ENCODE measurements at regions not wholly inside any gene's neighbourhood (a gene's known extent, or its start where the extent isn't known, plus 50 kb on each side); places are given as distances from the start of the nearest gene placed in this dataset.
A peak's percentile ranks its signal among the peaks of the same experiment; 100 is the strongest.

- no peaks in the 10 kb centered on the region; a peak in 1 of 4 replicates for H3K27me3 ChIP-seq (replicated peaks in 1 of 2; ENCODE audit: control insufficient read depth in 2 of 2, insufficient read depth in 2 of 2, low read length in 1 of 2)
- no peak overlapping the region for H2AFZ ChIP-seq (ENCODE audit: control insufficient read depth, low read depth, low read length)
- no peak overlapping the region for H3K4me3 ChIP-seq
- TF ChIP-seq TARDBP (IDR thresholded peaks at IDR 0.05; ENCODE audit: borderline replicate concordance): no peak
- TF ChIP-seq WRNIP1 (IDR thresholded peaks at IDR 0.05; ENCODE audit: borderline replicate concordance, low read depth, low read length): no peak
- TF ChIP-seq STAT3 (IDR thresholded peaks at IDR 0.05; ENCODE audit: low read depth, low read length): no peak
- no peak for TF ChIP-seq ZNF274 (IDR thresholded peaks at IDR 0.05; ENCODE audit: insufficient read depth, insufficient read length)
- TF ChIP-seq E2F4 (IDR thresholded peaks at IDR 0.05; ENCODE audit: low read depth, low read length): no peak
- no peak for TF ChIP-seq SREBF2 (IDR thresholded peaks at IDR 0.05; ENCODE audit: low read length)
- TF ChIP-seq LARP7 (IDR thresholded peaks at IDR 0.05): no peak
- no peak for TF ChIP-seq ELK1 (IDR thresholded peaks at IDR 0.05; ENCODE audit: low read depth, low read length)
- no peak for TF ChIP-seq NBN (IDR thresholded peaks at IDR 0.05)
- TF ChIP-seq BRCA1 (IDR thresholded peaks at IDR 0.05; ENCODE audit: low read depth, low read length): no peak
- TF ChIP-seq ESRRA (IDR thresholded peaks at IDR 0.05; ENCODE audit: low read length): no peak
- no peak for TF ChIP-seq ATF2 (IDR thresholded peaks at IDR 0.05; ENCODE audit: low read length)
- TF ChIP-seq TCF7 (IDR thresholded peaks at IDR 0.05; ENCODE audit: borderline replicate concordance): no peak
- no peak for TF ChIP-seq BHLHE40 (IDR thresholded peaks at IDR 0.05; ENCODE audit: borderline replicate concordance in 1 of 2, low read depth in 2 of 2, low read length in 1 of 2)
- no peak for TF ChIP-seq STAT1 (conservative IDR thresholded peaks at IDR 0.05)
- TF ChIP-seq MLLT1 (IDR thresholded peaks at IDR 0.05): no peak
- CTCF ChIA-PET: no interaction called here
- intact Hi-C loops (cut with micrococcal nuclease; ENCODE audit: unreplicated experiment): loop anchor here (10.0 kb wide), 1 partner anchor 57 kb away; no protein-coding TSS in a partner anchor
- ATAC-seq (no peak; the same call in 1 of the 3 replicates), FAIRE-seq (no peak), DNase-seq (ENCODE audit: low read depth, low spot score) (no peak)
- no peaks in the 10 kb centered on the region for H4K20me1 ChIP-seq (ENCODE audit: control insufficient read depth, insufficient read depth)
- H3K4me1 ChIP-seq (ENCODE audit: control insufficient read depth, insufficient read depth, low read length): no peaks in the 10 kb centered on the region
- H3K9me3 ChIP-seq (replicated peaks; ENCODE audit: control insufficient read depth, insufficient read depth, low read length): no peaks in the 10 kb centered on the region
- WGBS (ENCODE audit: insufficient coverage, insufficient replicate concordance, low lambda C conversion rate, missing lambda C conversion rate): 38% methylated on average over 11 of the region's 11 CpGs
- in situ Hi-C loops (cut with MboI): no loop called here
- no peaks in the 10 kb centered on the region for H3K36me3 ChIP-seq (ENCODE audit: control insufficient read depth in 2 of 2, insufficient read depth in 2 of 2, low read length in 1 of 2)
- SMC1A ChIA-PET (ENCODE audit: uncharacterized antibody, unreplicated experiment): no interaction called here
- POLR2A ChIA-PET: interaction anchor here (0.6 kb wide), 1 partner anchor 217 kb away, joined by 3 read pairs; no protein-coding TSS in a partner anchor
- no peak overlapping the region for H3K9ac ChIP-seq (ENCODE audit: control insufficient read depth, insufficient read depth, low read length)
- no peak overlapping the region for H3K27ac ChIP-seq (ENCODE audit: control insufficient read depth, insufficient read depth)
- H3K79me2 ChIP-seq (ENCODE audit: control insufficient read depth, insufficient read depth, low read length): no peaks in the 10 kb centered on the region
- RAD21 ChIA-PET (ENCODE audit: unreplicated experiment): no interaction called here
- no TSS peak for BruUV-seq (replicated peaks)
- H3K4me2 ChIP-seq (ENCODE audit: control insufficient read depth, insufficient read depth): peak overlapping the region; percentile 15; the same call in 1 of the 2 replicates
Observed at GRCh38 chr9:677461-678097, 163.9 kb upstream of the DMRT1 start.

Data from GM12878 (cell line).